Sigmoid colon (tissue), 6 donors: ENCODE measurements at regions not wholly inside any gene's neighbourhood (a gene's known extent, or its start where the extent isn't known, plus 50 kb on each side); places are given as distances from the start of the nearest gene placed in this dataset.

Experiments used
- DNase-seq: peaks from one replicate; pipeline ENCODE4 v3.0.0-alpha.2; 2019
- H3K27ac ChIP-seq, 4 donors: fragments of 200-600 bp; sonication (generic); one replicate each; pipeline ENCODE4 v1.5.1; 2016 to 2019; ENCODE audit warnings: mild to moderate bottlenecking in 1 of 4
- H3K27me3 ChIP-seq, 3 donors: fragments of 200-600 bp; sonication (generic); one replicate each; pipeline ENCODE4 v1.5.1; 2019; ENCODE audit warnings: mild to moderate bottlenecking in 1 of 3
- H3K36me3 ChIP-seq, 4 donors: fragments of 200-600 bp; sonication (generic); one replicate each; pipeline ENCODE4 v1.5.1; 2016 to 2019
- H3K4me1 ChIP-seq, 4 donors: fragments of 200-600 bp; sonication (generic); one replicate each; pipeline ENCODE4 v1.5.1; 2017 to 2019
- H3K4me3 ChIP-seq, 4 donors: fragments of 200-600 bp; sonication (generic); one replicate each; pipeline ENCODE4 v1.5.1; 2017 to 2019; ENCODE audit warnings: mild to moderate bottlenecking in 2 of 4, moderate library complexity in 1 of 4
- H3K9me3 ChIP-seq, 4 donors: fragments of 200-600 bp in 3 of 4; sonication (generic) in 3 of 4; one replicate each; pipeline versions ENCODE4 v1.5.1 to v1.6.1; 2013 to 2019
- CTCF ChIP-seq, 4 experiments: fragments of 450-650 bp in 3 of 4; fragments of 200-600 bp in 1 of 4; IDR thresholded peaks; one replicate each; pipeline ENCODE4 v1.5.1; 2016 to 2019; ENCODE audit warnings: antibody characterized with exemption in 4 of 4, mild to moderate bottlenecking in 3 of 4, moderate library complexity in 2 of 4
- EP300 ChIP-seq, 4 donors: sonication (generic); formaldehyde crosslinking; IDR thresholded peaks; one replicate each; pipeline ENCODE4 v1.6.1; 2017; ENCODE audit warnings: antibody characterized with exemption in 4 of 4
- POLR2A ChIP-seq, 2 donors: fragments of 450-650 bp; IDR thresholded peaks; one replicate each; pipeline ENCODE4 v1.6.1; 2016; ENCODE audit warnings: antibody characterized with exemption in 2 of 2, mild to moderate bottlenecking in 2 of 2, moderate library complexity in 2 of 2
- POLR2AphosphoS5 ChIP-seq, 4 donors: sonication (generic); formaldehyde crosslinking; IDR thresholded peaks; one replicate each; pipeline ENCODE4 v1.6.1; 2017; ENCODE audit warnings: antibody characterized with exemption in 4 of 4
- WGBS, 2 donors: extraction: QIAGEN DNeasy Blood & Tissue Kit; methylation state at CpG; one replicate each; pipeline ENCODE4 v1.1.7; 2013; 5-methylcytosine and 5-hydroxymethylcytosine counted together
- intact Hi-C: fragments of 100-400 bp; cut with DNase I; formaldehyde crosslinking; loops from one replicate; pipeline ENCODE4 v1.15.1; 2023
- donor health status: healthy with polysubstance abuse.
- donor health status: healthy.

DNA sequence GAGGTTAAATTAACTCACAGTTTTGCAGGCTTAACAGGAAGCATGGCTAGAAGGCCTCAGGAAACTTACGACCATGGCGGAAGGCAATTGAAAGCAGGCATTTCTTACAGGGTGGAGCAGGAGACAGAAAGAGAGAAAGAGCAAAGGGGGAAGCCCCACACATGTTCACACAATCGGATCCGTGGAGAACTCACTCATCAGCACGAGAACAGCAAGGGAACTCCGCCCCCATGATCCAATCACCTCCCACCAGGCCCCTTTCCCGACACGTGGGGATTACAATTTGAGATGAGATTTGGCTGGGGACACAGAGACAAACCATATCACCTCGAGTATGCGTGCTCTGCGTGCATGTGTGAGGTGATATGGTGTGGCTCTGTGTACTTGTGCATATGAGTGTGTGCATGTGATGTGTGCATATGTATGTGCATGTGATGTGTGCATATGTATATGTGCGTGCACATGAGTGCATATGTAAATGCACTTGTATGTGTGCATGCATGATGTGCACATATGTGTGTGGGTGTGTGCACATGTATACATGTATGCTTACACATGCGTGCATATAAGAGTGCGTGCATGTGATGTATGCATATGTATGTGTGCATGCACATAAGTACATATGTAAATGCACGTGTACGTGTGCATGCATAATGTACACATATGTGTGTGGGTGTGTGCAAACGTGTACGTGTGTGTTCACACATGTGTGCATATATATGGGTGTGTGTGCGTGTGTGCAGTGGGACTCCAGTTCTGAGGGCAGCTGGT is 108.7 kb upstream of the HDAC4 start:
- Histone ChIP-seq H3K36me3 (no peaks in the 10 kb centered on the region), H3K27ac (no peak overlapping the region), H3K27me3 (no peaks in the 10 kb centered on the region), H3K4me1 (no peaks in the 10 kb centered on the region), H3K9me3 (no peaks in the 10 kb centered on the region), H3K4me3 (no peak overlapping the region)
- WGBS, 2 donors, result 68 to 76% methylated on average over 19 of the region's 19 CpGs
- TF ChIP-seq POLR2A (IDR thresholded peaks at IDR 0.05) (no peak), POLR2AphosphoS5 (IDR thresholded peaks at IDR 0.05) (no peak), EP300 (IDR thresholded peaks at IDR 0.05) (no peak), CTCF (IDR thresholded peaks at IDR 0.05) (no peak)
- DNase-seq, result no peak
- intact Hi-C loops, result no loop called here

GRCh38 chr2:239508261-239508660 is 107.4 kb upstream of the HDAC4 start:
- DNase-seq, result no peak

GRCh38 chr2:239507576-239508258 is 106.9 kb upstream of the HDAC4 start:
- no peaks in the 10 kb centered on the region for H3K4me1 ChIP-seq
- H3K27ac ChIP-seq, result no peak overlapping the region
- intact Hi-C loops, result no loop called here
- 70 to 74% methylated on average over 18 of the region's 18 CpGs for WGBS, 2 donors
- H3K27me3 ChIP-seq, result no peaks in the 10 kb centered on the region
- H3K4me3 ChIP-seq, result no peak overlapping the region
- no peaks in the 10 kb centered on the region for H3K9me3 ChIP-seq
- DNase-seq, result no peak
- no peaks in the 10 kb centered on the region for H3K36me3 ChIP-seq
- TF ChIP-seq POLR2A (IDR thresholded peaks at IDR 0.05), result no peak
- no peak for TF ChIP-seq CTCF (IDR thresholded peaks at IDR 0.05)
- no peak for TF ChIP-seq POLR2AphosphoS5 (IDR thresholded peaks at IDR 0.05)
- no peak for TF ChIP-seq EP300 (IDR thresholded peaks at IDR 0.05)

More at GRCh38 chr2:239508261-239508660, 107.4 kb upstream of the HDAC4 start:
- intact Hi-C loops, result no loop called here
- H3K9me3 ChIP-seq, result no peaks in the 10 kb centered on the region
- H3K27me3 ChIP-seq, result no peaks in the 10 kb centered on the region
- no peak overlapping the region for H3K4me3 ChIP-seq
- H3K27ac ChIP-seq, result no peak overlapping the region
- 84 to 89% methylated on average over 6 of the region's 6 CpGs for WGBS, 2 donors
- no peaks in the 10 kb centered on the region for H3K36me3 ChIP-seq
- TF ChIP-seq POLR2A (IDR thresholded peaks at IDR 0.05) (no peak), POLR2AphosphoS5 (IDR thresholded peaks at IDR 0.05) (no peak), EP300 (IDR thresholded peaks at IDR 0.05) (no peak), CTCF (IDR thresholded peaks at IDR 0.05) (no peak)
- H3K4me1 ChIP-seq, result no peaks in the 10 kb centered on the region

GRCh38 chr2:239506961-239507360 is 106.1 kb upstream of the HDAC4 start:
- H3K36me3 ChIP-seq, result no peaks in the 10 kb centered on the region
- H3K4me3 ChIP-seq, result no peak overlapping the region
- DNase-seq, result peak; percentile 54
- no peaks in the 10 kb centered on the region for H3K4me1 ChIP-seq
- intact Hi-C loops, result no loop called here
- no peaks in the 10 kb centered on the region for H3K9me3 ChIP-seq
- no peak for TF ChIP-seq EP300 (IDR thresholded peaks at IDR 0.05)
- no peak for TF ChIP-seq POLR2A (IDR thresholded peaks at IDR 0.05)
- no peak for TF ChIP-seq POLR2AphosphoS5 (IDR thresholded peaks at IDR 0.05)
- TF ChIP-seq CTCF (IDR thresholded peaks at IDR 0.05), result no peak
- H3K27me3 ChIP-seq, result no peaks in the 10 kb centered on the region
- H3K27ac ChIP-seq, result no peak overlapping the region
- 91 to 92% methylated on average over 19 of the region's 19 CpGs for WGBS, 2 donors
